Ectodermal cell (in vitro differentiated cells): ENCODE measurements at regions not wholly inside any gene's neighbourhood (a gene's known extent, or its start where the extent isn't known, plus 50 kb on each side); places are given as distances from the start of the nearest gene placed in this dataset.
"Not testable (repeated sequence)": the region's sequence is repeated elsewhere in the genome, so short reads cannot be mapped to it uniquely, and the experiment has no call there.

Source experiments
- H3K27ac ChIP-seq: 2 replicates; pipeline ENCODE4 v1.7.0; 2013; ENCODE audit warnings: mild to moderate bottlenecking, low read depth, low read length; ENCODE audit not compliant: insufficient read depth, poor library complexity, severe bottlenecking
- H3K27me3 ChIP-seq: 2 replicates; pipeline ENCODE4 v1.7.0; 2013; ENCODE audit warnings: mild to moderate bottlenecking, low read length; ENCODE audit not compliant: insufficient read depth, control insufficient read depth, poor library complexity, severe bottlenecking
- H3K36me3 ChIP-seq: one replicate; pipeline ENCODE4 v1.7.0; 2013; ENCODE audit warnings: low read length; ENCODE audit not compliant: control insufficient read depth, insufficient read depth
- H3K4me1 ChIP-seq: one replicate; pipeline ENCODE4 v1.7.0; 2013; ENCODE audit warnings: low read length; ENCODE audit not compliant: control insufficient read depth, insufficient read depth
- H3K4me3 ChIP-seq: 2 replicates; pipeline ENCODE4 v1.7.0; 2013; ENCODE audit warnings: low read depth, low read length, control low read depth; ENCODE audit not compliant: insufficient read depth
- H3K9me3 ChIP-seq: 2 replicates; pipeline ENCODE4 v1.7.0; 2013; ENCODE audit warnings: mild to moderate bottlenecking, low read length, moderate library complexity; ENCODE audit not compliant: control insufficient read depth
- WGBS, 2 experiments: methylation state at CpG; one replicate each; pipeline ENCODE4 v1.1.7; 2013; ENCODE audit warnings: missing lambda C conversion rate in 2 of 2; 5-methylcytosine and 5-hydroxymethylcytosine counted together

DNA sequence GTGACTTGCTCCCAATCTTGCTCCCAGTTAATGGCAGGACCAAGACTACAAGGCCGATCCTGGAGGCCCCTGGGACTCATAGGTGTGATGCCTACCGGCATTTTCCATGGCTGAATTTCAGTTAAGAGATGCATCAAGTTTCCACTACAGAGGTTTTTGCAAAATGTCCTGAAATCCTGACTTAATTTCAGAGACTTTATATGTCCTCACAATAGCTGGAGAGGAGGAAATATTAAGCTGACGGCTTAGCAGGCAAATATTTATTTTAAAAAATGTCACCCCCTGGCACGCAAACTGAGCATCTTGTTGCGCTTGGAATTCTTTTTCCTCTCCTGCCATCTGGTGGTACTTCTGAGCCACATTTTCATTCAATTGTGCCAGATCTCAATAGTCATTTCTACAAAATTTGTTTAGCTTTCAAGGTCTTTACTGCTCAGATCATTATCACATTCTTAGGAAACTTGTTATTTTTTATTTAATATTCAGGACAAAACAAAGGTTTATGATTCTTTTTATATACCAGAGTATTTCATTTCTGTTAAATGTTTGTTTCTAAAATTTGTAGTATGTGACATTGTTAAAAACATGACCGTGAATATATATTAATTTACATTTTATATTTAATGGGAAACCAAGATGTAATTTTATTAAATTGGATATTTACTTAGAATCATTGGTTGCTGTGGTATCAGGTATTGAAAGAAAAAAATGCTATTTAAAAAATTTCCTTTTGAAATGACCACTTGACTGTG lies 189.2 kb upstream of the THRB start:
- Histone ChIP-seq H3K4me1 (peaks cover 3% of the 10 kb centered on the region), H3K27ac (no peak overlapping the region), H3K4me3 (no peak overlapping the region), H3K27me3 (no peaks in the 10 kb centered on the region), H3K36me3 (no peaks in the 10 kb centered on the region), H3K9me3 (no peaks in the 10 kb centered on the region)
- 75 to 78% methylated on average over 5 of the region's 6 CpGs for WGBS, 2 experiments

DNA sequence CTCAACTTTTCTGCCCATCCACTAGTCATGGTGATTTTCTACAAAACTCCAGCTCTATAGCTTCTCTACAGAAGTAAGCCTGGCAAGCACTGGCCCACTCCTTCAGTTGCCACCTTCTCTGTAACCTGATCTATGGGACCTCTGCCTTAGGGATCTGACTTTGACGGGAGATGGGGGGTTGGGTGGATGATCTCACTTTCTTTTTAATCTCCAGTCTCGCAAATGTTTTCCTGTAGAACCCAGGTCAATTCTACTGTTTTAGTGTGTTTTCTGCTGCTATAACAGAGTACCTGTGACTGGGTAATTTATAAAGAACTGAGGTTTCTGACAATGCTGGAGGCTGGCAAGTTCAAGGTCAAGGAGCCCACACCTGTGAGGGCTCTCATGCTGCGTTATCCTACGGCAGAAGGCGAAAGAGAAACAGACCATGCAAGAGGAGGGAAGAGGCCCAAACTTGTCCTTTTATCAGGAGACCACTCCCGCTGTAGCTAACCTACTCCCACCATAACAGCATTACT lies 189.9 kb upstream of the THRB start:
- H3K27ac ChIP-seq = no peak overlapping the region
- no peaks in the 10 kb centered on the region for H3K27me3 ChIP-seq
- peaks cover 9% of the 10 kb centered on the region for H3K4me1 ChIP-seq
- 61 to 64% methylated on average over 6 of the region's 6 CpGs for WGBS, 2 experiments
- H3K9me3 ChIP-seq = no peaks in the 10 kb centered on the region
- H3K36me3 ChIP-seq = no peaks in the 10 kb centered on the region
- H3K4me3 ChIP-seq = no peak overlapping the region

DNA sequence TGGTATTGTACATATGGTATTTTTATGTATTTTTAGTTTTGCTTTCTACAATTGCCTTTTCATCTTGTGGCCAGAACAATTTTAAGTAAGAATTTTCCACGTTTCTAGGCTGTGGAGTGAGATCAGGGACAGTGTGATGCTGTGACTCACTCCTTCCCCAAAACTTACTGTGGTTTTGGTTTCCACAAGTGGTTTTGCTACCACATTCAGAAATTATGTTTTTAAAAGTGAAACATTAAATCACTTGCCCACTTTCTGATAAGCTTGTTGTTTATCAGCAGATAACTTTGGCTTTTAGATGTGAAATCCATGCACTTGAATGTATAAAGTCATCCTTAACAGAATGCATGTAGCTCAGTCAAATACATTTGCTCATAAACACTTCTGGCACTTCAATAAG lies 192.2 kb upstream of the THRB start:
- Histone ChIP-seq H3K36me3 (no peaks in the 10 kb centered on the region), H3K27me3 (no peaks in the 10 kb centered on the region), H3K27ac (no peak overlapping the region), H3K4me1 (peaks cover 9% of the 10 kb centered on the region), H3K4me3 (no peak overlapping the region), H3K9me3 (no peaks in the 10 kb centered on the region)
- 86 to 89% methylated on average over 1 of the region's 1 CpG for WGBS, 2 experiments

DNA sequence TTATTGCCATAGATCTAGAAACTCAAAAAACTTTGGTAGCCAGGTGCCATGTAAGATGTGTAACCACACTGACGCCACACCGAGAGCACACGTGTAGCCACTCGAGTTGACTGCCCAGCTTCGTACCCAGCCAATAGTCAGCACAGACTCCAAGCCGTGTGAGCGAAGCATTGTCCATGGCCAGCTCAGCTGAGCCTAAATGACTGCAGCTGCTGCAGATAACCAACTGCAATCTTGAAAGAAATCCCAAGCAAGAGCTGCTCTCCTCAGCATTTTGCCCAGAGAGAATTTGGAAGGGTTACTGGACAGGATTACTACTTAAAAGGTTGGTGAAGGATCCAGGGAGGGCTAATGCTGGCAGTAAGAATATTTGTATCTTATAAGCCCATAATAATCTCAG lies 193.0 kb upstream of the THRB start:
- H3K4me1 ChIP-seq = peaks cover 9% of the 10 kb centered on the region
- no peaks in the 10 kb centered on the region for H3K27me3 ChIP-seq
- H3K27ac ChIP-seq = no peak overlapping the region
- 93 to 94% methylated on average over 7 of the region's 7 CpGs for WGBS, 2 experiments
- H3K9me3 ChIP-seq = no peaks in the 10 kb centered on the region
- no peaks in the 10 kb centered on the region for H3K36me3 ChIP-seq
- H3K4me3 ChIP-seq = no peak overlapping the region

DNA sequence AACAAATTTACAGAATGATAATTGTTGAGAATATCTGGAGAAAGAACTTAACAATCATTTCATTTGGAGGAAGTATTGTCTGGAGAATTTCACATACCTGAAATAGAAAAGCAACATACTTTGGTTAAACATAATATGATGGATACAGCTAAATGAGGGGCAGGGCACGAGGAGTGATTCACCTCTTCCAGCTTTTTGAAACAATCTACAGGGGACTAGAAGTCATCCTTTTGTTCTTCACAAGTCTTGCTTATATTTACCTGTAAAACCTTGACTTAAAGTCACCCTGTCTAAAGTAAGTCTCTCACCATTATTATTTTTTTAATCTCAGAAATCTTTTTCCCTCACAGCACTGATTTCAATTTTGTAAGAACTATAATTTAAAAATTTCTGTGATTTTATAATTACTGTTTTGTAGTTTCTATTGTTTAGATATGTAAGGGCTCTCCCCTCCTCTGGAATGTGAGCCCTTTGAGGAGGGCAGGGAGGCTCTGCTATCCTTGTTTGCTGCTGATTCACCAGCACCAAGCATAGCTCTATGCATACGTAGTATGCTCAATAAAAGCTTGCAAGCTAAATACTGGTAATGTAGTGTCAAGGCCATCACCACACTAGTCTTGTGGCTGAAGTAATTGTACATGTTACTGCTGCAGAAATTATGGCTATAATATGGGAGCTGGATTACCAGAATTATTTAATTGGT lies 193.9 kb upstream of the THRB start:
- WGBS, 2 experiments = 35 to 49% methylated on average over 2 of the region's 2 CpGs
- Histone ChIP-seq H3K27ac (no peak overlapping the region), H3K36me3 (no peaks in the 10 kb centered on the region), H3K27me3 (no peaks in the 10 kb centered on the region), H3K9me3 (no peaks in the 10 kb centered on the region), H3K4me3 (no peak overlapping the region), H3K4me1 (peaks cover 9% of the 10 kb centered on the region)

DNA sequence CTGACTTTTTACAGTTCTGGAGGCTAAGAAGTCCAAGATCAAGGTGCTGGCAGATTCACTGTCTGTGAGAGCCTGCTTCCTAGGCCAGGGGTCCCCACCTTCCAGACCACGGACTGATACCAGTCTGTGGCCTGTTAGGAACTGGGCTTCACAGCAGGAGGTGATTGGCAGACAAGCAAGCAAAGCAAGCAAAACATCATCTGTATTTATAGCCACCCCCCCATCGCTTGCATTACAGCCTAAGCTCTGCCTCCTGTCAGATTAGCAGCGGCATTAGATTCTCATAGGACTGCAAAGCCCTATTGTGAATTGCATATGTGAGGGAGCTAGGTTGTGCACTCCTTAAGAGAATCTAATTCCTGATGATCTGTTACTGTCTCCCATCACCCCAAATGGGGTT lies 194.7 kb upstream of the THRB start:
- H3K36me3 ChIP-seq = no peaks in the 10 kb centered on the region
- H3K9me3 ChIP-seq = no peaks in the 10 kb centered on the region
- no peak overlapping the region for H3K4me3 ChIP-seq
- H3K27ac ChIP-seq = no peak overlapping the region
- WGBS, 2 experiments = 78 to 79% methylated on average over 3 of the region's 3 CpGs
- H3K4me1 ChIP-seq = peaks cover 9% of the 10 kb centered on the region
- H3K27me3 ChIP-seq = no peaks in the 10 kb centered on the region

DNA sequence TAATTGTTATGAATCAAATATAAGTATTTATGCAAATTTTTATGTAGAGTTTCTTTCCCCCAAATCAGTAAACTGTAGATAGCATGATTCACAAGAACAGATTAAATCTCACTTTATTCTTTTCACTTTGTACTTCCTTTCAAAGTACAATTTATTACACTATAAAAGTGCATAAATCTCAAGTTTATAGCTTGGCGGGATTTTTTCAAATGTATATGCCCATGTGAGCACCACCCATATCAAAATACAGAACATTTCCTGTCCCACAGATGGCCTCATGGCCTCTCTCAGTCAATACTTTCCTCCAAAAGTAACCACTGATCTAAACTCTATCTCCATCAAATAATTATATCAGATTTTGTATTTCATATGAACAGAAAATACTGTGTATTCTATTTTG lies 196.1 kb upstream of the THRB start:
- Histone ChIP-seq H3K36me3 (no peaks in the 10 kb centered on the region), H3K4me3 (no peak overlapping the region), H3K4me1 (peaks cover 6% of the 10 kb centered on the region), H3K9me3 (no peaks in the 10 kb centered on the region), H3K27me3 (no peaks in the 10 kb centered on the region), H3K27ac (no peak overlapping the region)
- WGBS, 2 experiments = 89 to 98% methylated on average over 1 of the region's 1 CpG

DNA sequence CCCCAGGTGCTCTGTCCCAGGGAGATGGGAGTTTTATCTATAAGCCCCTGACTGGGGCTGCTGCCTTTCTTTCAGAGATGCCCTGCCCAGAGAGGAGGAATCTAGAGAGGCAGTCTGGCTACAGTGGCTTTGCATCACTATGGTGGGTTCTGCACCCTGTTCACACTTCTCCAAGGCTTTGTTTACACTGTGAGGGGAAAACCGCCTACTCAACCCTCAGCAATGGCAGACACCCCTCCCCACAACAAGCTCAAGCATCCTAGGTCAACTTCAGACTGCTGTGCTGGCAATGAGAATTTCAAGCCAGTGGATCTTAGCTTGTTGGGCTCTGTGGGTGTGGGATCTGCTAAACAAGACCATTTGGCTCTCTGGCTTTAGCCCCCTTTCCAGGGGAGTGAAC lies 204.4 kb upstream of the THRB start:
- H3K4me3 ChIP-seq, H3K36me3 ChIP-seq, H3K9me3 ChIP-seq, H3K27ac ChIP-seq, H3K27me3 ChIP-seq, H3K4me1 ChIP-seq: not testable (repeated sequence)
- WGBS, 2 experiments = 88 to 92% methylated on average over 1 of the region's 1 CpG

DNA sequence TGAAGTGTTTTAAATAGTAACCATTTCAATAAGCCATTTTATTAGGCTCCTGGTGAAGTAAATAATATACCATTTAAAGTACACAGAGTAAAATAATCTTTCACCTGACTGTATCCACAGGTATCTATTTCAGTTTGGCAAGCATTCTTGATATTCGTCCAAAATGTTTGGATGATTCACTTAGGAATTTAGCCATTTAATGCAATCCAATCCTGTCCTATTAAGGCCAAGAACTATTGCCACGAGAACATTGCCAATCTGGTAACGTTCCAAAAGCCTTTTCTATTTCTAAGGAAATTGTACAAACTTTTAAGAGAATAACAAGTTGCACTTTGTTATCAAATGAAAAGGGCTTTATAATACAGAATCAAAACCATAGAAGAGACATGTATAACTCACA lies 209.8 kb upstream of the THRB start:
- no peaks in the 10 kb centered on the region for H3K9me3 ChIP-seq
- no peaks in the 10 kb centered on the region for H3K27me3 ChIP-seq
- 92 to 98% methylated on average over 3 of the region's 3 CpGs for WGBS, 2 experiments
- no peak overlapping the region for H3K27ac ChIP-seq
- H3K36me3 ChIP-seq = no peaks in the 10 kb centered on the region
- H3K4me3 ChIP-seq = no peak overlapping the region
- no peaks in the 10 kb centered on the region for H3K4me1 ChIP-seq

DNA sequence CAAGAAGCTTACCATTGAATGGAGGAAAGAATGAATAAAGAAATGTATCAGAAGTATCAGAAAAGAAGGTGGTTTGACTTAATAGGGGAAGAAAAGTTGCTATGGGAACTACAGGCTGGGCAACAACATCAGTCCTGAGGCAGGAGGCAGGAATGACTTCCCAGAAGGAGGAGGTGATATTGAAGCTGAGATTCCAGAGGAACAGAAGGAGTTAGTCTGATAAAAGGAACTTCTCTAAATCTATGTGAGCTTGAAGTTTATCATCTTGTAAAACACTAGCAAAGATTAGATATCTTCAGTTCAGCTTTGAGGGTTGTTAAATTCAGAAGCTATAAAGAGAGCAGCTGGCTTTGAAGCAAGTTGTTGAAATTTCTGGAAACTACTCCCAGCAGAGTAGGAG lies 213.3 kb upstream of the THRB start:
- no peaks in the 10 kb centered on the region for H3K36me3 ChIP-seq

More for the DNA sequence above, 213.3 kb upstream of the THRB start:
- Histone ChIP-seq H3K27ac (no peak overlapping the region), H3K9me3 (no peaks in the 10 kb centered on the region), H3K4me3 (no peak overlapping the region), H3K4me1 (no peaks in the 10 kb centered on the region), H3K27me3 (no peaks in the 10 kb centered on the region)
